ENCODE measurements at regions not wholly inside any gene's neighbourhood (a gene's known extent, or its start where the extent isn't known, plus 50 kb on each side); places are given as distances from the start of the nearest gene placed in this dataset.
A peak's percentile ranks its signal among the peaks of the same experiment; 100 is the strongest.

GRCh38 chr2:194214192-194214591, 1442.8 kb upstream of the SLC39A10 start:
- H3K4me3 ChIP-seq (ENCODE audit: low read length in 2 of 2), result no peak overlapping the region
- DNase-seq (no peak), ATAC-seq (ENCODE audit: low FRiP score) (no peak)
- intact Hi-C loops (cut with DNase I), result no loop called here
- no peak overlapping the region for H3K27ac ChIP-seq (ENCODE audit: low read depth in 1 of 2, low read length in 2 of 2)
- no peaks in the 10 kb centered on the region for H3K9me3 ChIP-seq (ENCODE audit: control insufficient read depth, low read length)
- H3K27me3 ChIP-seq (ENCODE audit: control insufficient read depth in 1 of 2, insufficient read depth in 2 of 2, low read length in 1 of 2), result no peaks in the 10 kb centered on the region
- no peaks in the 10 kb centered on the region for H3K36me3 ChIP-seq (ENCODE audit: control insufficient read depth in 1 of 2, insufficient read depth in 2 of 2, low read length in 1 of 2)
- H3K4me1 ChIP-seq (ENCODE audit: control insufficient read depth in 1 of 2, insufficient read depth in 2 of 2, low read length in 2 of 2), result no peaks in the 10 kb centered on the region

DNA sequence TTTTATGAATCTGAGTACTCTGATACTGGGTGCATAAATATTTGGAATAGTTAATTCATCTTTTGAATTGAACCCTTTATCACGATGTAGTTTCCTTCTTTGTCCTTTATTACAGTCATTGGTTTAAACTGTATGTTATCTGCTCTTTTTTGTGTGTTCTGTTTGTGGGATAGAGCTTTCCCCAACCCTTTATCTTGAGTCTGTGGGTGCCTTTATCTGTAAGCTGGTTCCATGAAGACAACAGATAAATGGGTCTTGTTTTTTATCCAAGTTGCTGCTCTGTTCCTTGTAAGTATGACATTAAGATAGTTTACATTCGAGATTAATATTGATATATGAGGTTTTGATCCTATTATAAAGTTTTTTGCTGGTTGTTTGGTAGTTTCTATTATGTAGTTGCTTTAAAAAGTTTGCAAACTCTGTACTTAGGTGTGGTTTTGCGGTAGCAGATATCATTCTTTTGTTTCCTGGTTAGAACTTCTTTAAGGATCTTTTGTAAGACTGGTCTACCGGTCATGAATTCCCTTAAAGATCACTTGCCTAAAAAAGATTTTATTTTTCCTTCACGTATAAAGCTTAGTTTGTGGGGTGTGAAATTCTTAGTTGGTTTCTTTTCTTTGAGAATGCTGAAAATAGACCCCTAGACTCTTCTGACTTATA, 1451.3 kb upstream of the SLC39A10 start:
- intact Hi-C loops (cut with DNase I), result no loop called here
- no peaks in the 10 kb centered on the region for H3K27me3 ChIP-seq (ENCODE audit: control insufficient read depth in 1 of 2, insufficient read depth in 2 of 2, low read length in 1 of 2)
- DNase-seq (no peak), ATAC-seq (ENCODE audit: low FRiP score) (no peak)
- H3K4me1 ChIP-seq (ENCODE audit: control insufficient read depth in 1 of 2, insufficient read depth in 2 of 2, low read length in 2 of 2), result no peaks in the 10 kb centered on the region
- H3K9me3 ChIP-seq (ENCODE audit: control insufficient read depth, low read length), result no peaks in the 10 kb centered on the region
- 75 to 76% methylated on average over 5 of the region's 5 CpGs for WGBS, 2 donors
- H3K4me3 ChIP-seq (ENCODE audit: low read length in 2 of 2), result no peak overlapping the region
- H3K36me3 ChIP-seq (ENCODE audit: control insufficient read depth in 1 of 2, insufficient read depth in 2 of 2, low read length in 1 of 2), result no peaks in the 10 kb centered on the region
- H3K27ac ChIP-seq (ENCODE audit: low read depth in 1 of 2, low read length in 2 of 2), result no peak overlapping the region

DNA sequence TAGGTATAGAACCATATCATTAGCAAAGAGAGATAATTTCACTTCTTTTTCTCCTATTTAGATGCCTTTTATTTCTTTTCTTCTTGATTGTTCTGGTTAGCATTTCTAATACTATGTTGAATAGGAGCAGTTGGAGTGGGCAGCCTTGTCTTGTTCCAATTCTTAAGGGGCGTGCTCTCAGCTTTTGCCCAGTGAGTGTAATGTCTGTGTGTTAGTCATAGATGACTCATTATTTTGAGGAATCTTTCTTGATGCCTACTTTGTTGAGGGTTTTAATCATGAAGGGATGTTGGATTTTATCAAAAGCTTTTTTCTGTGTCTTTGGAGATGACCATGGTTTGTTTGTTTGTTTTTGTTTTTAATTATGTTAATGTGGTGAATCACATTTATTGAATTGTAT, 1453.1 kb upstream of the SLC39A10 start:
- no peak overlapping the region for H3K4me3 ChIP-seq (ENCODE audit: low read length in 2 of 2)
- intact Hi-C loops (cut with DNase I), result no loop called here
- no peaks in the 10 kb centered on the region for H3K27me3 ChIP-seq (ENCODE audit: control insufficient read depth in 1 of 2, insufficient read depth in 2 of 2, low read length in 1 of 2)
- no peaks in the 10 kb centered on the region for H3K4me1 ChIP-seq (ENCODE audit: control insufficient read depth in 1 of 2, insufficient read depth in 2 of 2, low read length in 2 of 2)
- no peak overlapping the region for H3K27ac ChIP-seq (ENCODE audit: low read depth in 1 of 2, low read length in 2 of 2)
- no peaks in the 10 kb centered on the region for H3K36me3 ChIP-seq (ENCODE audit: control insufficient read depth in 1 of 2, insufficient read depth in 2 of 2, low read length in 1 of 2)
- DNase-seq (no peak), ATAC-seq (ENCODE audit: low FRiP score) (no peak)
- no peaks in the 10 kb centered on the region for H3K9me3 ChIP-seq (ENCODE audit: control insufficient read depth, low read length)
- WGBS, 2 donors, result 67 to 75% methylated on average over 1 of the region's 1 CpG

DNA sequence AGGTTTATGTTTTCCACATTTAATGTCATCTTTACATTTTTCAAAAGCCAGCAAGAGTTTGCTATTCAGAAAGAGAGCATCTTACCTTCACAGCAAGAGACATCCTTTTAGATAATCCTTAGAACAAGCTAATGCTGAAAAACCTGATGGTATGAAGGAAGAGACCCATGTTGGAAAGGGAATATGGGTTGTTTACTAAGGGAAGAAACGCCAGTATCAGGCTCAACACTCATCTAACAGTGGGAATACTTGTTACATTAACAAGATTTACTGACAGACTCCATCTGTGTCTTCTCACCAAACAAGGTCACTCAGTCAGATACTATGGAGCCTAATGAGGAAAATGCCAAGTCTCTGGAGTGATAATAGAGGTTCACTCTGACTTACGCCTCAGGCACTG, 1474.1 kb upstream of the SLC39A10 start:
- Histone ChIP-seq H3K4me1 (ENCODE audit: control insufficient read depth in 1 of 2, insufficient read depth in 2 of 2, low read length in 2 of 2) (no peaks in the 10 kb centered on the region), H3K36me3 (ENCODE audit: control insufficient read depth in 1 of 2, insufficient read depth in 2 of 2, low read length in 1 of 2) (no peaks in the 10 kb centered on the region), H3K27ac (ENCODE audit: low read depth in 1 of 2, low read length in 2 of 2) (no peak overlapping the region), H3K4me3 (ENCODE audit: low read length in 2 of 2) (no peak overlapping the region), H3K27me3 (ENCODE audit: control insufficient read depth in 1 of 2, insufficient read depth in 2 of 2, low read length in 1 of 2) (no peaks in the 10 kb centered on the region), H3K9me3 (ENCODE audit: control insufficient read depth, low read length) (no peaks in the 10 kb centered on the region)
- DNase-seq (no peak), ATAC-seq (ENCODE audit: low FRiP score) (no peak)
- WGBS, 2 donors, result 28 to 30% methylated on average over 2 of the region's 2 CpGs
- intact Hi-C loops (cut with DNase I), result no loop called here

DNA sequence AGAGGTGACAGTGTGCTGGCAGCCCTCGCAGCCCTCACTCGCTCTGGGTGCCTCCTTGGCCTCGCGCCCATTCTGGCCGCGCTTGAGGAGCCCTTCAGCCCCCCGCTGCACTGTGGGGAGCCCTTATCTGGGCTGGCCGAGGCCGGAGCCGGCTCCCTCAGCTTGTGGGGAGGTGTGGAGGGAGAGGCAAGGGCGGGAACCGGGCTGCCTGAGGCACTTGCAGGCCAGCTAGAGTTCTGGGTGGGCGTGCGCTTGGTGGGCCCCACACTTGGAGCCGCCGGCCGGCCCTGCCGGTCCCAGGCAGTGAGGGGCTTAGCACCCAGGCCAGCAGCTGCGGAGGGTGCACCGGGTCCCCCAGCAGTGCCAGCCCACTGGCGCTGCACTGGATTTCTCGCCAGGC, 1480.9 kb upstream of the SLC39A10 start:
- WGBS, 2 donors, result 92 to 95% methylated on average over 16 to 22 of the region's 22 CpGs
- intact Hi-C loops (cut with DNase I), result no loop called here

GRCh38 chr2:194166818-194167217, 1490.2 kb upstream of the SLC39A10 start:
- Histone ChIP-seq H3K36me3 (ENCODE audit: control insufficient read depth in 1 of 2, insufficient read depth in 2 of 2, low read length in 1 of 2) (no peaks in the 10 kb centered on the region), H3K27me3 (ENCODE audit: control insufficient read depth in 1 of 2, insufficient read depth in 2 of 2, low read length in 1 of 2) (no peaks in the 10 kb centered on the region), H3K4me3 (ENCODE audit: low read length in 2 of 2) (no peak overlapping the region), H3K4me1 (ENCODE audit: control insufficient read depth in 1 of 2, insufficient read depth in 2 of 2, low read length in 2 of 2) (no peaks in the 10 kb centered on the region), H3K9me3 (ENCODE audit: control insufficient read depth, low read length) (no peaks in the 10 kb centered on the region), H3K27ac (ENCODE audit: low read depth in 1 of 2, low read length in 2 of 2) (no peak overlapping the region)
- DNase-seq (no peak), ATAC-seq (ENCODE audit: low FRiP score) (no peak)
- intact Hi-C loops (cut with DNase I), result no loop called here
- 34 to 37% methylated on average over 2 of the region's 2 CpGs for WGBS, 2 donors

More for the DNA sequence above, 1480.9 kb upstream of the SLC39A10 start:
- no peaks in the 10 kb centered on the region for H3K27me3 ChIP-seq (ENCODE audit: control insufficient read depth in 1 of 2, insufficient read depth in 2 of 2, low read length in 1 of 2)
- DNase-seq, result peak in 1 of 2 donors; percentile 72
- H3K4me1 ChIP-seq (ENCODE audit: control insufficient read depth in 1 of 2, insufficient read depth in 2 of 2, low read length in 2 of 2), result no peaks in the 10 kb centered on the region
- H3K4me3 ChIP-seq (ENCODE audit: low read length in 2 of 2), result no peak overlapping the region
- ATAC-seq (ENCODE audit: low FRiP score), result no peak
- no peaks in the 10 kb centered on the region for H3K36me3 ChIP-seq (ENCODE audit: control insufficient read depth in 1 of 2, insufficient read depth in 2 of 2, low read length in 1 of 2)
- no peak overlapping the region for H3K27ac ChIP-seq (ENCODE audit: low read depth in 1 of 2, low read length in 2 of 2)
- H3K9me3 ChIP-seq (ENCODE audit: control insufficient read depth, low read length), result no peaks in the 10 kb centered on the region

GRCh38 chr2:194155431-194155830, 1501.6 kb upstream of the SLC39A10 start:
- no peak overlapping the region for H3K4me3 ChIP-seq (ENCODE audit: low read length in 2 of 2)
- no peaks in the 10 kb centered on the region for H3K27me3 ChIP-seq (ENCODE audit: control insufficient read depth in 1 of 2, insufficient read depth in 2 of 2, low read length in 1 of 2)
- 74 to 76% methylated on average over 4 of the region's 4 CpGs for WGBS, 2 donors
- no peaks in the 10 kb centered on the region for H3K36me3 ChIP-seq (ENCODE audit: control insufficient read depth in 1 of 2, insufficient read depth in 2 of 2, low read length in 1 of 2)
- intact Hi-C loops (cut with DNase I), result no loop called here
- no peak for ATAC-seq (ENCODE audit: low FRiP score)
- no peak for DNase-seq
- H3K4me1 ChIP-seq (ENCODE audit: control insufficient read depth in 1 of 2, insufficient read depth in 2 of 2, low read length in 2 of 2), result no peaks in the 10 kb centered on the region
- peaks cover 2% of the 10 kb centered on the region for H3K9me3 ChIP-seq (ENCODE audit: control insufficient read depth, low read length)
- H3K27ac ChIP-seq (ENCODE audit: low read depth in 1 of 2, low read length in 2 of 2), result no peak overlapping the region

GRCh38 chr2:194151231-194151630, 1505.8 kb upstream of the SLC39A10 start:
- Histone ChIP-seq H3K4me3 (ENCODE audit: low read length in 2 of 2) (no peak overlapping the region), H3K9me3 (ENCODE audit: control insufficient read depth, low read length) (peaks cover 6% of the 10 kb centered on the region), H3K36me3 (ENCODE audit: control insufficient read depth in 1 of 2, insufficient read depth in 2 of 2, low read length in 1 of 2) (no peaks in the 10 kb centered on the region), H3K27me3 (ENCODE audit: control insufficient read depth in 1 of 2, insufficient read depth in 2 of 2, low read length in 1 of 2) (peaks cover 0 to 3% of the 10 kb centered on the region in 2 donors), H3K4me1 (ENCODE audit: control insufficient read depth in 1 of 2, insufficient read depth in 2 of 2, low read length in 2 of 2) (no peaks in the 10 kb centered on the region), H3K27ac (ENCODE audit: low read depth in 1 of 2, low read length in 2 of 2) (no peak overlapping the region)
- ATAC-seq (ENCODE audit: low FRiP score), result no peak
- intact Hi-C loops (cut with DNase I), result no loop called here
- WGBS, 2 donors, result 70 to 83% methylated on average over 1 of the region's 1 CpG
- DNase-seq, result no peak

DNA sequence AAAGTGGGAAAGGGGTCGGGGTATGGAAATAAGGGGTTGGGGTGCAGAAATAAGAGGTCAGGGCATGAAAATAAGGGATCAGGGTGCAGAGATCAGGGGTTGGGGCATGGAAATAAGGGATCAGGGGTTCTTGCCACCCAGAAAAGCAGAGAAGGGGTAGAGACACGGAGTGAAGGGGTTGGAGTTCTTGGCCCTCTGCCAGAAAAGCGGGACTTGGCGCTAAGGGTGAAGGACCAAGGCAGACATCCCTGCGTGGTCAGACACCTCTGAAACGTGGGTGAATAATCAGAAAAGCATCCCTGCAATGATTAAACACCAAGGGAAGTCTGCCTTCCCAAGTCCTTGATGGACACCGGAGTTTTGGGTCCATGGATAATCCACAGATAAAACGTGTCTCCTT, 1521.6 kb upstream of the SLC39A10 start:
- intact Hi-C loops (cut with DNase I), result no loop called here
- no peaks in the 10 kb centered on the region for H3K27me3 ChIP-seq (ENCODE audit: control insufficient read depth in 1 of 2, insufficient read depth in 2 of 2, low read length in 1 of 2)
- ATAC-seq (ENCODE audit: low FRiP score), result no peak
- no peak overlapping the region for H3K27ac ChIP-seq (ENCODE audit: low read depth in 1 of 2, low read length in 2 of 2)
- no peaks in the 10 kb centered on the region for H3K4me1 ChIP-seq (ENCODE audit: control insufficient read depth in 1 of 2, insufficient read depth in 2 of 2, low read length in 2 of 2)
- WGBS, 2 donors, result 76 to 79% methylated on average over 8 of the region's 8 CpGs
- H3K36me3 ChIP-seq (ENCODE audit: control insufficient read depth in 1 of 2, insufficient read depth in 2 of 2, low read length in 1 of 2), result no peaks in the 10 kb centered on the region
- H3K9me3 ChIP-seq (ENCODE audit: control insufficient read depth, low read length), result no peaks in the 10 kb centered on the region
- no peak for DNase-seq
- no peak overlapping the region for H3K4me3 ChIP-seq (ENCODE audit: low read length in 2 of 2)

Data from aorta (tissue), 5 donors.